ENCODE measurements at regions not wholly inside any gene's neighbourhood (a gene's known extent, or its start where the extent isn't known, plus 50 kb on each side); places are given as distances from the start of the nearest gene placed in this dataset.

DNA sequence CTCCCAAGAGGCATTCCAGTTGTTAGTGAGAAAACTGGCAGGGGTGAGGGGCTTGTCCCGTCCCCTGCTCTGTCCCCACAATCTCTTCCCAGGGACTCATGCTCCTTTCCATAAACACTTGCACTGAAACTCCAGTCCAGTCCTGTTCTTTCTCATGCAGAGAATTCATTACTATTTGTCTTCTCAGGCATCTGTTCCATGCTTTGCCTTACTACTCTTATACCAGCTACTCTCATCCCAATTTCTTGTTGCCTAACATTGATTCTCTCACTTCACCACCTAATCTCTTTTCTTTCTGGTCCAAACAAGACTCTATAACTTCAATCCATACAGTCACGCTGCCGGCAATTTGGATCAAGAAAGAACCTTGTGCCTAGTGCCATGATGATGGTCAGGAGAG, 97.1 kb upstream of the VEGFC start:
- BruUV-seq (replicated peaks): no TSS peak
- intact Hi-C loops (cut with micrococcal nuclease; ENCODE audit: unreplicated experiment): no loop called here
- DNase-seq: no peak
- no peak overlapping the region for H3K4me3 Mint-ChIP-seq (ENCODE audit: unreplicated experiment)
- no peaks in the 10 kb centered on the region for H3K36me3 Mint-ChIP-seq (ENCODE audit: insufficient read depth, unreplicated experiment)
- ChIA-PET POLR2A (no interaction called here), CTCF (no interaction called here)
- Histone ChIP-seq H3K9me3 (no peaks in the 10 kb centered on the region), H3K36me3 (ENCODE audit: control insufficient read depth, insufficient read depth, low read length) (no peaks in the 10 kb centered on the region), H3K4me3 (ENCODE audit: low read depth, low read length) (no peak overlapping the region), H3K4me1 (no peaks in the 10 kb centered on the region), H3K27me3 (replicated peaks; ENCODE audit: control insufficient read depth, insufficient read depth, low read length) (no peaks in the 10 kb centered on the region)
- H3K27me3 Mint-ChIP-seq (ENCODE audit: insufficient read depth, unreplicated experiment): peaks cover 5% of the 10 kb centered on the region
- TF ChIP-seq CTCF (IDR thresholded peaks at IDR 0.05; ENCODE audit: insufficient read depth in 1 of 2, low read depth in 1 of 2, low read length in 1 of 2, severe bottlenecking in 1 of 2, unreplicated experiment in 1 of 2): no peak
- H3K4me1 Mint-ChIP-seq (ENCODE audit: low read depth, unreplicated experiment): no peaks in the 10 kb centered on the region
- H3K9me3 Mint-ChIP-seq (ENCODE audit: unreplicated experiment): no peaks in the 10 kb centered on the region
- H3K27ac Mint-ChIP-seq (ENCODE audit: unreplicated experiment): no peak overlapping the region

GRCh38 chr4:176894498-176894897, 101.8 kb upstream of the VEGFC start:
- POLR2A ChIA-PET: no interaction called here
- H3K4me3 Mint-ChIP-seq (ENCODE audit: unreplicated experiment): no peak overlapping the region
- H3K27ac Mint-ChIP-seq (ENCODE audit: unreplicated experiment): no peak overlapping the region

DNA sequence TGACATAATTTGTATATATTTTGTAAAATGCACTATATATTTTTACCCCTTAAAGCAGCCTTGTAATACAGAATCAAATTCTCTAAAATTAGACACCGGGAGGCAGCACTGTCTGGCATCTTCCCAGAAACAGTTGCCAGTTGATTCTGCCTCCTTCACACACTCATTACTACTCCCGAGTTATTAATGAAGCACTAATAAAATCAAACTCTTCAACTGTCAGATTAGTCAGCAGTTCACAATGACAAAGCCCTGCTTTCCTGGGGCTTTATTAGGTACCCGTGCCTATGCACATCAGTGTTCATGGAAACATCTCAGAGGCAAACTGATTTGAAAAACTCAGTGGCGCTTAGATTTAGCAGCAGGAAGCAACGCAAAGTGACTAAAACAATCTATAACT, 103.5 kb upstream of the VEGFC start:
- ChIA-PET POLR2A (no interaction called here), CTCF (no interaction called here)
- Mint-ChIP-seq H3K4me1 (ENCODE audit: low read depth, unreplicated experiment) (no peaks in the 10 kb centered on the region), H3K27ac (ENCODE audit: unreplicated experiment) (no peak overlapping the region), H3K9me3 (ENCODE audit: unreplicated experiment) (no peaks in the 10 kb centered on the region), H3K27me3 (ENCODE audit: insufficient read depth, unreplicated experiment) (peaks cover 2% of the 10 kb centered on the region), H3K4me3 (ENCODE audit: unreplicated experiment) (no peak overlapping the region), H3K36me3 (ENCODE audit: insufficient read depth, unreplicated experiment) (no peaks in the 10 kb centered on the region)
- no peaks in the 10 kb centered on the region for H3K4me1 ChIP-seq
- no peak overlapping the region for H3K4me3 ChIP-seq (ENCODE audit: low read depth, low read length)
- BruUV-seq (replicated peaks): no TSS peak
- intact Hi-C loops (cut with micrococcal nuclease; ENCODE audit: unreplicated experiment): no loop called here
- H3K9me3 ChIP-seq: no peaks in the 10 kb centered on the region
- no peaks in the 10 kb centered on the region for H3K36me3 ChIP-seq (ENCODE audit: control insufficient read depth, insufficient read depth, low read length)
- no peaks in the 10 kb centered on the region for H3K27me3 ChIP-seq (replicated peaks; ENCODE audit: control insufficient read depth, insufficient read depth, low read length)
- no peak for TF ChIP-seq CTCF (IDR thresholded peaks at IDR 0.05; ENCODE audit: insufficient read depth in 1 of 2, low read depth in 1 of 2, low read length in 1 of 2, severe bottlenecking in 1 of 2, unreplicated experiment in 1 of 2)
- DNase-seq: no peak

More at GRCh38 chr4:176894498-176894897, 101.8 kb upstream of the VEGFC start:
- no peak for TF ChIP-seq CTCF (IDR thresholded peaks at IDR 0.05; ENCODE audit: insufficient read depth in 1 of 2, low read depth in 1 of 2, low read length in 1 of 2, severe bottlenecking in 1 of 2, unreplicated experiment in 1 of 2)
- no peak for DNase-seq
- Mint-ChIP-seq H3K4me1 (ENCODE audit: low read depth, unreplicated experiment) (no peaks in the 10 kb centered on the region), H3K36me3 (ENCODE audit: insufficient read depth, unreplicated experiment) (no peaks in the 10 kb centered on the region), H3K27me3 (ENCODE audit: insufficient read depth, unreplicated experiment) (peaks cover 2% of the 10 kb centered on the region), H3K9me3 (ENCODE audit: unreplicated experiment) (no peaks in the 10 kb centered on the region)
- intact Hi-C loops (cut with micrococcal nuclease; ENCODE audit: unreplicated experiment): no loop called here
- CTCF ChIA-PET: no interaction called here
- no peaks in the 10 kb centered on the region for H3K9me3 ChIP-seq
- no peaks in the 10 kb centered on the region for H3K4me1 ChIP-seq
- H3K36me3 ChIP-seq (ENCODE audit: control insufficient read depth, insufficient read depth, low read length): no peaks in the 10 kb centered on the region
- no peak overlapping the region for H3K4me3 ChIP-seq (ENCODE audit: low read depth, low read length)
- BruUV-seq (replicated peaks): no TSS peak
- H3K27me3 ChIP-seq (replicated peaks; ENCODE audit: control insufficient read depth, insufficient read depth, low read length): no peaks in the 10 kb centered on the region
